Right lobe of liver (tissue), 4 donors: ENCODE measurements at regions not wholly inside any gene's neighbourhood (a gene's known extent, or its start where the extent isn't known, plus 50 kb on each side); places are given as distances from the start of the nearest gene placed in this dataset.

ENCODE experiments used
- CTCF ChIP-seq, 4 donors: fragments of 200-600 bp in 3 of 4; fragments of 450-650 bp in 1 of 4; IDR thresholded peaks; one replicate each; pipeline versions ENCODE4 v1.5.1 to v1.8.0; 2016 to 2022; ENCODE audit warnings: antibody characterized with exemption in 4 of 4, mild to moderate bottlenecking in 2 of 4
- POLR2A ChIP-seq: fragments of 450-650 bp; IDR thresholded peaks from one replicate; pipeline ENCODE4 v1.6.1; 2017; ENCODE audit warnings: antibody characterized with exemption, mild to moderate bottlenecking
- donor health status: DM: no; HTN: no; CAD: no.
- donor health status: DM: no; HTN: no; CAD: no.
- donor health status: DM: no; HTN: yes; CAD: no.

GRCh38 chr4:163404580-163404979 is 60.9 kb downstream of the NPY5R start:
- TF ChIP-seq CTCF (IDR thresholded peaks at IDR 0.05) (no peak), POLR2A (no peak)
